ENCODE measurements at regions not wholly inside any gene's neighbourhood (a gene's known extent, or its start where the extent isn't known, plus 50 kb on each side); places are given as distances from the start of the nearest gene placed in this dataset.
"Not testable (repeated sequence)": the region's sequence is repeated elsewhere in the genome, so short reads cannot be mapped to it uniquely, and the experiment has no call there.

DNA sequence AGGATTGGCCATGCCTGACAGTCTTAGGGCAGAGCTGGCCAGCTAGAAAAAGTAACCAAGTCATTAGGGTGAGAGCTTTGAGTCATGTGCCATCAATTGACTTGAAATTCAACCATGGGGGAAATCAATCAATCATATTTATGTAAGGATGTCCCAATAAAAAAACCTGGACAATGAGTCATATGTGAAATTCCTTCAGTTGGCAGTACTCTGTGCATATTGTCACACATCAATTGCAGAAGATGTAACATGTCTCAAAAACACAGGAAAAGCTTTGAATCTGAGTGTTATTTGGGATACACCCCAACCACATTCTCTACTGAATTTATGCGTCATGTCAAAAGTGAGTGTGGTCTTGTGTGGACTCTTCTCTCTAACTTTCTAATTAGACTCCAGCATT lies 1004.1 kb upstream of the NRXN1 start:
- no peak overlapping the region for H3K27ac ChIP-seq
- H3K4me1 ChIP-seq: no peaks in the 10 kb centered on the region
- no peaks in the 10 kb centered on the region for H3K27me3 ChIP-seq
- no peak overlapping the region for H3K4me3 ChIP-seq
- TF ChIP-seq, protein P1, sequence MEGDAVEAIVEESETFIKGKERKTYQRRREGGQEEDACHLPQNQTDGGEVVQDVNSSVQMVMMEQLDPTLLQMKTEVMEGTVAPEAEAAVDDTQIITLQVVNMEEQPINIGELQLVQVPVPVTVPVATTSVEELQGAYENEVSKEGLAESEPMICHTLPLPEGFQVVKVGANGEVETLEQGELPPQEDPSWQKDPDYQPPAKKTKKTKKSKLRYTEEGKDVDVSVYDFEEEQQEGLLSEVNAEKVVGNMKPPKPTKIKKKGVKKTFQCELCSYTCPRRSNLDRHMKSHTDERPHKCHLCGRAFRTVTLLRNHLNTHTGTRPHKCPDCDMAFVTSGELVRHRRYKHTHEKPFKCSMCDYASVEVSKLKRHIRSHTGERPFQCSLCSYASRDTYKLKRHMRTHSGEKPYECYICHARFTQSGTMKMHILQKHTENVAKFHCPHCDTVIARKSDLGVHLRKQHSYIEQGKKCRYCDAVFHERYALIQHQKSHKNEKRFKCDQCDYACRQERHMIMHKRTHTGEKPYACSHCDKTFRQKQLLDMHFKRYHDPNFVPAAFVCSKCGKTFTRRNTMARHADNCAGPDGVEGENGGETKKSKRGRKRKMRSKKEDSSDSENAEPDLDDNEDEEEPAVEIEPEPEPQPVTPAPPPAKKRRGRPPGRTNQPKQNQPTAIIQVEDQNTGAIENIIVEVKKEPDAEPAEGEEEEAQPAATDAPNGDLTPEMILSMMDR (IDR thresholded peaks at IDR 0.05): no peak
- H3K9me3 ChIP-seq: no peaks in the 10 kb centered on the region
- no peak for DNase-seq
- no peaks in the 10 kb centered on the region for H3K36me3 ChIP-seq
- intact Hi-C loops (cut with DNase I; ENCODE audit: low total_unique reads): no loop called here

DNA sequence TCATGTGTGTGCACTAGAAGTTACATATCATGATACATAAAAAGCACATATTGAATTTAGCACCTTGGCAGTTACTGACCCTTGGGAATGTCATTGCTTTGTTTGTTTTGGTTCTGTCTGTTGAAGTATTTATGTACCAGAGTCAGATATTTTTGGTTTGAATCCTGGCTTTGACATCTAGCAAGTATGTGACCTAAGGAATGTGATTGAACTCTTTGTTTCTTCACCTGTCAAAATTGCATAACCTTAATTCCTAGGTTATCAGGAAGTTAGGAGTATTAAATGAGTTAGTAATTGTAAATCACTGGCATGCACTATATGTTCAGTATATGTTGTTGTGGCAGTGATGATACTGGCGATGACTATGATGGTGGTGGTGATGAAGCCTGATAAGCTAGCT lies 1003.5 kb upstream of the NRXN1 start:
- Histone ChIP-seq H3K36me3 (no peaks in the 10 kb centered on the region), H3K4me1 (no peaks in the 10 kb centered on the region), H3K27ac (no peak overlapping the region), H3K27me3 (no peaks in the 10 kb centered on the region), H3K4me3 (no peak overlapping the region), H3K9me3 (no peaks in the 10 kb centered on the region)
- TF ChIP-seq, protein P1 (IDR thresholded peaks at IDR 0.05): no peak
- intact Hi-C loops (cut with DNase I; ENCODE audit: low total_unique reads): loop anchor here (2.0 kb wide), 1 partner anchor 35 kb away; no protein-coding TSS in a partner anchor
- no peak for DNase-seq

DNA sequence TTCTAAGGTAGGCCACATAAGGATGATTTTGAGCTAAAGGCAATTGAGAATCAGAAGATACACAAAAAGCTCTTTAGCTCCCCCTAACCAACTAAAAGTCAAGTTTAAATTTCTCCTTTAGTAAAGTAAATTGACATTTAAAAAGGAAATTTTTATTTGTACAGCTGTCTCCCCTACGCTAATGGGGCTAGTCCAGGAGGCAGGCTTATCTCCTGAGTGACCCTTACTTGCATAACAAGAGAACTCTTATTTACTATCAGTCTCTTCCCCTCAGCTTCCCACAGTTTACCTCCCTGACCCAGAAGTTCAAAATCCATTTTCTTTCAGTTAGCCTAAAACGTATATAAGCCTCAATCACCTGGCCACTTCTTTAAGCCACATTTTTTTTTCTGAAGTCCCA lies 1002.8 kb upstream of the NRXN1 start:
- no peaks in the 10 kb centered on the region for H3K36me3 ChIP-seq
- no peaks in the 10 kb centered on the region for H3K9me3 ChIP-seq

DNA sequence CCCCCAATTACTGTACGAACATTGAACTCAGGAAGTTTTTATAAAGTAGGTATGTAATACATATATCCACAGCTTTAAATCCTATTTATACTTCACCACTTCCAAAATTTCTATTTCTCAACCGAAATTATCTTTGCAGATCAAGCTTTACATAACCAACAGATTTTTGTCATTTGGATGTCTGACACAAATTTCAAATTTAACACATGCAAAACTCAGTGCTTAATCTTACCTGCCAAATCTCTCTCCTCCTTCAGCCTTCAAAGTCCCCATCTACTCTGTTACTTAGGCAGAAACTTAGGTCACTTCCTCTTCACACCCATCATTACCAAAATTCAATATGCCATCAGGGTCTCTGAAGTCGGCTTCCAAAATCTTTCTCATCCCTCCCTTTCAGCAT lies 990.1 kb upstream of the NRXN1 start:
- no peak for DNase-seq
- no peaks in the 10 kb centered on the region for H3K4me1 ChIP-seq
- no peaks in the 10 kb centered on the region for H3K27me3 ChIP-seq
- no peak overlapping the region for H3K27ac ChIP-seq
- TF ChIP-seq, protein P1 (IDR thresholded peaks at IDR 0.05): no peak
- no peaks in the 10 kb centered on the region for H3K36me3 ChIP-seq
- no peak overlapping the region for H3K4me3 ChIP-seq
- intact Hi-C loops (cut with DNase I; ENCODE audit: low total_unique reads): no loop called here
- no peaks in the 10 kb centered on the region for H3K9me3 ChIP-seq

More for the DNA sequence above, 1002.8 kb upstream of the NRXN1 start:
- H3K27me3 ChIP-seq: no peaks in the 10 kb centered on the region
- H3K4me1 ChIP-seq: no peaks in the 10 kb centered on the region
- TF ChIP-seq, protein P1 (IDR thresholded peaks at IDR 0.05): no peak
- intact Hi-C loops (cut with DNase I; ENCODE audit: low total_unique reads): loop anchor here (2.0 kb wide), 1 partner anchor 34 kb away; no protein-coding TSS in a partner anchor
- no peak overlapping the region for H3K4me3 ChIP-seq
- DNase-seq: no peak
- no peak overlapping the region for H3K27ac ChIP-seq

DNA sequence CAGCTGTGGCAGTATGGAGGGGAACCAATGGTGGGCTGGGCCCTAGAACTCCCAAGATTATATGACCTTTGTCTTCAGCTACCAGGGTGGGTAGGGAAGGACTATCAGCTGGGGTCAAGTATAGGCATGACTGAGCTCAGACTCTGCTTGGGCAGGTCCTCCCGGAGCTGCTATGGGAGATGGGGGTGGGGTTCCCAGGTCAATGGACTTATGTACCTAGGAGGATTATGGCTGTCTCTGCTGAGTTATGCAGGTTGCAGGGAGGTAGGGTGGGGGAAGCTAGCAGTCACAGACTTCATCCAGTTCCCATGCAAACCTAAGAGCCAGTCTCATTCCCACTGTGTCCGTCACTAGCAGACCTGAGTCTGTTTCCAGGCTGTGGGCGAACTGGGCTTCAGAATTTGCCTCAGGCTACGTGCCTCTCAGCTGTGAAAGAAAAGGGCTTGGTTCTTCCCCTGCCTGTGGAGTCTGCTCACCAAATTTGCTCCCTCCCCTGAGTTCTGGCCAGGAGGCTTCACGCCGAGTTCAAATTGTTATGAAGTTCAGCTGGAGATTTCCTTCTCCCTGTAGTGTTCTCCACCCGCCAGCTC lies 985.8 kb upstream of the NRXN1 start:
- Histone ChIP-seq H3K36me3 (no peaks in the 10 kb centered on the region), H3K4me1 (no peaks in the 10 kb centered on the region), H3K27me3 (no peaks in the 10 kb centered on the region), H3K27ac (no peak overlapping the region), H3K9me3 (no peaks in the 10 kb centered on the region), H3K4me3 (no peak overlapping the region)
- no peak for DNase-seq
- TF ChIP-seq, protein P1 (IDR thresholded peaks at IDR 0.05): no peak
- intact Hi-C loops (cut with DNase I; ENCODE audit: low total_unique reads): no loop called here

DNA sequence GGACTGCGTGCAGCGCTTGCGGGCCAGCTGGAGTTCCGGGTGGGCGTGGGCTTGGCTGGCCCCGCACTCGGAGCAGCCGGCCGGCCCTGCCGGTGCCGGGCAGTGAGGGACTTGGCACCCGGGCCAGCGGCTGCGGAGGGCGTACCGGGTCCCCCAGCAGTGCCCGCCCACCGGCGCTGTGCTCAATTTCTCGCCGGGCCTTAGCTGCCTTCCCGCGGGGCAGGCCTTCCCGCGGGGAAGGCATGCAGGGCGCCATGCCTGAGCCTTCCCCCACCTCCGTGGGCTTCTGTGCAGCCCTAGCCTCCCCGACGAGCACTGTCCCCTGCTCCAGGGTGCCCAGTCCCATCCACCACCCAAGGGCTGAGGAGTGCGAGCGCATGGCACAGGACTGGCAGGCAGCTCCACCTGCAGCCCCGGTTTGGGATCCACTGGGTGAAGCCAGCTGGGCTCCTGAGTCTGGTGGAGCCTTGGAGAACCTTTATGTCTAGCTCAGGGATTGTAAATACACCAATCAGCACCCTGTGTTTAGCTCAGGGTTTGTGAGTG lies 975.0 kb upstream of the NRXN1 start:
- H3K27ac ChIP-seq; intact Hi-C loops (cut with DNase I; ENCODE audit: low total_unique reads); H3K36me3 ChIP-seq; H3K4me1 ChIP-seq; DNase-seq; H3K4me3 ChIP-seq; H3K9me3 ChIP-seq; H3K27me3 ChIP-seq: not testable (repeated sequence)
